ENCODE measurements at regions not wholly inside any gene's neighbourhood (a gene's known extent, or its start where the extent isn't known, plus 50 kb on each side); places are given as distances from the start of the nearest gene placed in this dataset.
"Not testable (repeated sequence)": the region's sequence is repeated elsewhere in the genome, so short reads cannot be mapped to it uniquely, and the experiment has no call there.

DNA sequence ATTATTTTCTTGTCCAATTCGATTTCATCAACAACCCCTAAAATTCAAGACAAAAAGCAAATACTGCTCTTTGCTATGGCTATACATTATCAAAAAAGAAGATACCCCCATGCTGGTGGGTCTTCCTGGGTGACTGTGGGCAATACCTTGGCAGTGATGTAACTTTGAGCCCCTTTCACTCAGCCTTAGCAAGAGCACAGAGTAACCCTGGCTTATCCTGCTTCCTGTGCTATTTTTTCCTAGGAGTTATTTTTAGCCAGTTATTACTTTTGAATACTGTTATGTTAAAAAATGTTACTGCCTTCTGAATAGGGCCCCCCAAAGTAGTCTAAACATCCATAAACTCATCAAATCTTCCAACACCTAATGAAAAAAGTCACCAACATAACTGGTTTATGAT lies 145.6 kb upstream of the TSLP start:
- no peak for DNase-seq

DNA sequence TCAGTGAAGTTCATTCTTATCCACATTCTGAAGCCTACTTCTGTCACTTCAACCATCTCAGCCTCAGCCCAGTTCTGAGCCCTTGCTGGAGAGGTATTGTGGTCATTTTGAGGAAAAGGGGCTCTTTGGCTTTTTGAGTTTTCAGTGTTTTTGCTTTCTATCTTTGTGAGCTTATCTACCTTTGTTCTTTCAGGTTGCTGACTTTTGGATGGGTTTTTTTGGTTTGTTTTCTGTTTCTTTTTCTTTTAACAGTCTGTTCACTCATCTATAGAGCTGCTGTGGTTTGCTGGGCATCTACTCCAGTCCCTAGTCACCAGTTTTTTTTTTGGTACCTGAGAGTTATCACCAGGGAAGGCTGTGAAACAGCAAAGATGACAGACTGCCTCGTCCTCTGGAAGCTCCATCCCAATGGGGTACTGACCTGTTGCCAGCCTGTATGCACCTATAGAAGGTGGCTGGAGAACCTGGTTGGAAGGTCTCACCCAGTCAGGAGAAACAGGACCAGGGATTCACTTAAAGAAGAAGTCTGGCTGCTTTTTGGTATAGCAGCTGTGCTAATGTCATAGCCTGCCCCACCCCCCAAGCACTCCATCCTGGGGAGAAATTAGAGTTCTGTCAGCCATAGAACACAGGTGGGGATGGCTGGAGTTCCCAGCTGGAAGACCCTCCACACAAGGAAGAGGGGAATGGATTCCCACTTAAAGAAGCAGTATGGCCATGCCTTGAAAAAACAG lies 138.6 kb upstream of the TSLP start:
- no peak for DNase-seq

DNA sequence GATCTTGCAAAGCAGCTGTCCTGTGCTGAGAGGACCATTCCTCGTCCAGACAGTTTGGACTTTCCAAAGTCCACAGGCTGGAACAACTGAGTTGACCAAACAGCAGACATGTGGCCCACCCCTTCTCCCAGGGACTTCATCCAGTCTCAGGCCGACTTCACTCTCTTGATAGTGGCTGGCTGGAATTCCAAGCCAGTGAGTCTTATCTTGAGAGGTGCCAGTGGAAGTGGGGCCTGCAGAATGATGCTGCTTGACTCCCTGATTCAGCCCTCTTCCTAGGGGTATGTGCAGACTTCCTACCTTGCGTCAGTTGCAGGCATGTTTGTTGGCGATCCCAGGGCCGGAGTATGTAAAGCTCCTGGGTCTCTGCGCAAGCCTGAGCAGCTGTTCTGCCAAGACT lies 131.4 kb upstream of the TSLP start:
- DNase-seq, result no peak

DNA sequence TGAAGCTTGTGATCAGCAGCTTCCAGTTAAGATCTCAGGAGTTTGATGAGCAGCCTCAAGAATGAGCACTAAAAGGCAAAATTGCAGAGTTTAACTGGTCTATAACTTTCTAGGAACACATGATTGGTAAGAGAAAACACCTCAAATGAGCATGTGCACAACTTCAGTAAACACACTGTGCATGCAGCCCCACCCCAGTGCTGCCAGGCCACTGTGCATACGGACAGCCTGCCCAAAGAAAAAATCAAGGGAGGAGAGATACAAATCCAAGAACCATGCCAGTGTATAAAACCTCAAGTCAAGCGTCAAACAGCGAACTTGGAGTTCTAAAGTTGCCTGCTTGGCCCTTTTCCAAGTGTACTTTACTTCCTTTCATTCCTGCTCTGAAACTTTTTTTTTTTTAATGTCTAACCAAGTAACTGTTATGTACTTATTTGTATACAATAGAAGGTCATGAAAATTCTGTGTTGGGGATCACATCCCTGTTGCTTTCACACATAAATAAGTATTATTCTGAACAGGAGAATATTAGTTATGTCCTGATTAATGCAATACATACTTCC lies 125.6 kb upstream of the TSLP start:
- DNase-seq, result no peak

DNA sequence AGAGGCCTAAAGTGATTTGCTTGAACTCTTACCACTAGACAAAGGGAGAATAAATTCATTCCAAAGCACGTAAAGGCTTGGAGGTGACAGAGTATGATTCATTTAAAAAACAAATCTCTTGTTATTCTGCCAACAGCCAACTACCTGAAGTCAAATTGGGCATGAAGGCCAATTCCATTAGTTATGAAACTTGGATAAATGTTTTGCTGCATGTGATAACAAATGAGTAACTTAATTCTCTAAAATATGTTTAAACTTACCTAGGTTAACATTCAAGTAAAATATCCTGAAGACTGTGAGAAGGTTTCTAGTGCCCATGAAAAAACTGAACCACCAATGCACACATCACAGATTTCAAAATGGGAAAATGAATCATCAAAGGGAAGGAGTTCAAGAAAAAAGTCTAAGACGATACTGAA lies 120.1 kb upstream of the TSLP start:
- no peak for DNase-seq

DNA sequence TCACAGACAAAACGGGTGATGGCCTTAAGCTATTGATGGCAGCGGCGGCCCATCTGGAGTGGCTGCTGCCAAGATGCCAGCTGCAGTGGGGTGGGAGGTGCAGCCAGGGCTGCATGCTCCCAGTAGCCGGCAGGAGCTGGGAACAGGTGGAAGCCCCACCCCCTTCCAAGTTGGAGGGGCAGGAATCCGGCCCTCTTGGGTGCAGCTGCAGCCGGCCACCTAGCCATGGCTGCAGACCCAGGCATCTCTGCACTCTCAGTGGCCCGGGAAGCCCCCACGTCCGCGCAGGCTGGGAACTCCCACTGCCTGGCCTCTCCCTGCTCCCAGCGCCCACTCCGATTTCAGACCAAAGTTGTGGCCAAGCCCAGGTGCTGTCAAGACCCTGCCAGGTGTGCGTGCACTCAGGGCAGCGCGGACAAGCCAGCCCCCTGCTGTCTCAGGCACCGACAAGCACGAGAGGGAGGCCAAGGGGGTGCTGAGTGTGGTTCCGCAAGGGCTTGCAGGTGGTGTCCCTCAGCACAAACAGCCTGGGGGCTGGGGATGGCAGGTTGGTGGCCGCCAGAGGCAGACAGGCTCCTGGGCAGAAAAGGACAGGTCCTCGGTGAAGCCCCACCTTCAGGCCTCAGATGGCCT lies 115.1 kb upstream of the TSLP start:
- DNase-seq, result peak; percentile 65 to 87 (median 76)

DNA sequence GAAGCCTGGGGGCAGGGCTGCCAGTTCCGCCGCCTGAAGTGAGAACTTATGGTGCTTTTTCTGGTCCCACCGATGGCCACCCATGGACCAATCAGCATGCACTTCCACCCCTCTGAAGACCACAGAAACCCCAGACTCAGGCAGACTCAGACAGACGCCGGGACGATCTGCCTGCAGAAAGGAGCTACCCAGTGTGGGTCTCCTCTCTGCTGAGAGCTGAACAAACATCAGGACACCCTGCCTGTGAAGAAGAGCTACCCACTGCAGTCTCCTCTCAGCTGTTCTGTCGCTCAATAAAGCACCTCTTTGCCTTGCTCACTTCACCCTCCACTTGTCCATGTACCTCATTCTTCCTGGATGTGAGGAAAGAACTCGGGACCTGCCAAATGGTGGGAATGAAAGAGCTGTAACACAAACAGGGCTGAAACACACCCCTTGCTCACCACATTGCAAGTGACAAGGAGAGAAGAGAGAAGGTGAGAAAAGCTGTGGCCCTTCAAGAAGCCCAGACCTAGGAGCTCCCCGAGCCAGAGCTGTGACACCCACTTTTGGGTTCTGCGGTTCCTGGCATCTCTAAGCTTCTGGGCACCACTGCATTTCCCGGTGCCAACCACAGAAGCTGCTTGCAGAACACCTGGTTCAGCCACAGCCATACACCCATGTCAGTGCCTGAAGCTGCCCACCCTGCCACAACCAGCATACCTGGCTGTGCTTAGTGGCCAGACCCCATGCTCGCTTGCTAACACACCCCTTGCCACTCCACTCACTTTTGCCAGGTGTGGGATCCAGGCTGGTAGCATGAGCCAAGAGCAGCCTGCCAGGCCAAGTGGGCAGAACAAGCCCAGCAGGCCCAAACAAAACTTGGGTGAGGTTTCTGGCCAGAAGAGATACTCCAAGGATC lies 114.3 kb upstream of the TSLP start:
- peak in 1 of 3 experiments; percentile 55 for DNase-seq

DNA sequence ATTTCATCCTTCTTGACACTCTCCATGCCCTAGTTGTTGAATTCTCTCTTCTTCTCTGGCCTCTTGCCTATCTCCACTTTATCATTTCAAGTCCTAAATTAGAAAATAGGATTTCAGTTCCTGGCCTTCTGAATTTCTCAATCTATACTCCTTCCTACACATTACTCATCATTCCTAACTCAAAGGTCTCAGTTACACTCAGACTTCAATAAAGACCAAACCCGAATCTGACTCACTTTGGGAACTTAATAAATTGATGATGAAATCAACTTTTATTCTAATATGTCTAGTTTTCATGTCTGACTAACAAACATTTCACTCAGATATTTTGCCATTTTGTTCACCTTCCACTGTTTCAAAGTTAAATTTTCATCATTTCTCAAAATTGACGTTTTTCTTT lies 113.6 kb upstream of the TSLP start:
- DNase-seq, result no peak

DNA sequence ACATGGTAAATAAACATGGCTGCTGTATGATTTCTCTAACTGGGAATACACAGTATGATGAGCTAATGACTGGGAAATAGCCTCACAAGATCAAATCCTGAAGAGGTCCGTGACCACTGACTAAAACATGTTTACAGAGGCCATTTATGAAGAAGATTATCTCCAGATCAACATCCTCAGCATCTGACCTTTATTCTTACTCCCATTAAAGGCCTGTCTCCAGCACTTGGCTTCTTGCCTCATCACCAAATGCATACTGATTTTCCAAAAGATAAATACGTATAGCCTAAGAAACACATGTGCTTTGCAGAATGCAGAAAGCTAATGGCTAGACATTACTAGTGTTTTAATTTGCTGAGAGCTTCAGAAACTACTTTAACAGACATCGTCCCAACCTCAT lies 108.0 kb upstream of the TSLP start:
- DNase-seq, result no peak

DNA sequence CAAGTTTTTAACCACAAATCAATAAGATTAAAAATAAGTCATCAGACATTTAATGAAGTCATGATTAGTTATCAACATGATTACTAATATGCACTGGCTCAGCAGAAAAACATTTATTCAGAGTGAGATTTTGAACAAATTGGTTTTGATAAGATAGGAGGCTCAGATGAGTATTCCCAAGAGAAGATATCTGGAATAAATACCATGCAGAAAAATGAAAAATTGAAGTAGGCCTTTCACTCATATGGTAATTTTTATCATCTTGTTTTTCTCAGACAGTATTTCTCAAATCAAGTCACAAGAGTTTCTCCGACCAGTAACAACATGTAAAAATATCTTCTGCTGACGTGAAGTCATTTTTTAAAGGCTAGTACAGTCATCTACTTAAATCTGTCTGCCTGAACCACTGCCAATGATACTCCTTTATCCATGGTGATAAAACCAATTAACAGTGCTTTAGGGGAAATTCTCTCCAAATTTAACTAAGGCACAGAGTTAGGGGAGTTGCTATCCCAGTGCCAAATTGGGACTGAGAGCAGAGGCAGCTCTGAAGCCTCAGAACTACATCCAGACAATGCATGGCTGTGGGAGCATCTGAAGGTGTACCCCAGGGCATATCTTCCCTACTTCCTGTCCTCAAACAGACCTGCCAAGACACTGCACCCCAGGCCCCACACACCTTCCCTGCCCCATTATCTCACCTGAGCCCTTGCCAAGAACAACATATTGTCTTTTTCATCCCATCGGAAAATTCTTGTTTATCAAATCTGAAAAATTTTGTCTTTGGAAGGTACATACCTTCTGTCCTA lies 105.5 kb upstream of the TSLP start:
- DNase-seq, result no peak

DNA sequence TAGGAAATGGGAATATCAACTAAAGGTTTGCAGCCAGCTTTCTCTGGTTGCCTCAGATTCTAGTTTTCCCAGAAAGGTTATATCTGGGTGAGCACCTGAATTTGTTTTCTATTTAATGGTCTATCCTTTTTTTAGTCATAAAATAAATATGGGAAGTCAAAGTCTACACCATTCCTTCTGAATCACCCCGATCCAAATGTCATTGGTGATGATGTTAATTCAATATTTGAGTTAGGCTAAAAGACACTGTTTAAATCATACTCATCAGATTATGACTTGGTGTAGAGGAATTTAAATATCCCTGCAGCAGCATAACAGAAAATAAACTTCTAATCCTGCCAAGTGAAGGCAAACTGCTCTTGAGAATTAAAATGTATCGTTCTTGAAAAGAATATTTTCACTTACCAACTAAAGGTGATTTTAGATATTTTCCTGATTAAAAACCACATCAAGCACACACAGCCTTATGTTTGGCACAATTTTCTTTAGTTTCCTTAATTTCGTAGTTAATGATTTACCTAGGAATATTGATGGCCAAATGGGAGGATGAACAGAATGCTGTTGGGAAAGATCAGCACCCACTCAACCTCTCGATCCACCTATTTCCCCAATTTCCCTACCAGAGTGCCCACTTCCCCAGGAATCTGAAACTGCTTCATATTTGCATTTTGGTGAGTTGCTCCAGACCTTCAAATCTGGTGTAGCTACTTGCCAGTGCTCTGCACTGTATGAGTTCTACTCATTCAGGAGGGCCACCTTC lies 103.1 kb upstream of the TSLP start:
- DNase-seq, result no peak

DNA sequence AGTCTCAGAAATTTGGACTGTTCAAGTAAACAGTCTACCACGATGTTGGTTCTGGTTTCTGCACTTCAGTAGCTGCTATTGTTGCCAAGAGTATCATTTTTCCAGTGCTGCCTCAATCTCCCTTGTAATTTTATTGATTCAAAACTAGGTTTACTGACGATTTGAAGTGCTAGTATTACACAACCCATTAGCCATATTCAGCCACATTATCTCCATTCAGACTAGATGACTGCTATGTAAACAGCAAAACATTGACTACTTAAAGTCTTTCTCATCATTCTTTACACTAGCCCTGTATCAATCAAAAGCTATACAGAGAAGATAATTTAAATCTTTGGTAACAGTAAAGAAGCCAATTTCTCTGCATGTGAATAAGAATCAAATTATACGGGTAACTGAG lies 102.0 kb upstream of the TSLP start:
- peak; percentile 8 to 53 (median 29) for DNase-seq

DNA sequence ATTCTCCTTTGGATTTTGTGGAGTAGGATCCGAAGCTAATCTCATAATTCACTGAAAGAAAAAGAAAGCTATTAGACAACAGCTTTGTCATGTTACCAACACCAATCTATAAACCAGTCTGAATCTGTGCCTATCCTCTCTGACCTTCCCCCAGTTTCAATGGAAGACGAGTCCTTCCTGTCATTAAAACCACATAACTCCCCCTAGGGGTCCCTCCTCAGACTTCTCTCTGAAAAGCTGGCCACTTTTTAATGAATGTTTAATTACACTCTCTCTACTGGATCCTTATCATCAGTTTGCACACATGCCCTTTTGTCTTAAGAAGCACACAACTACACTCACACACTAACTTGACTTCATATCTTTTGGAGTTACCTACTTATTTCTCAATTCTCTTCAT lies 98.0 kb upstream of the TSLP start:
- no peak for DNase-seq

DNA sequence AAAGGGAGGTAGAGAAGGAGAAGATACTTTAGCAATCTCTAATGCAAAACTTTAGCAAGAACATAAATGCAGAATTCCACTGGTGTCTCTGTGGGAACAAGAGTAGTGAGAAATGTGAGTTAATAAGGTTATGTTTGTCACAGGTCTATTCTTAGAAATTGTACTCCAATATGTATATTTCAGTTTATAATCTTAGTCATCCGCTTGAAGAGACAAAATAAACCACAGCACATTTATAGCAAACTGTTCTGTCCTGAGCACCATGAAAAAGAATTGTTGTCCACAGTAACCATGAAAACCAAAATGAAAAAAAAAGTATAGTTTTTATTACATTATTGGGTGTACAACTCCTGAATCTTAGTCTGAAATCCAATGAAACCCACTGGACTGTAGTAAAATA lies 93.6 kb upstream of the TSLP start:
- no peak for DNase-seq

DNA sequence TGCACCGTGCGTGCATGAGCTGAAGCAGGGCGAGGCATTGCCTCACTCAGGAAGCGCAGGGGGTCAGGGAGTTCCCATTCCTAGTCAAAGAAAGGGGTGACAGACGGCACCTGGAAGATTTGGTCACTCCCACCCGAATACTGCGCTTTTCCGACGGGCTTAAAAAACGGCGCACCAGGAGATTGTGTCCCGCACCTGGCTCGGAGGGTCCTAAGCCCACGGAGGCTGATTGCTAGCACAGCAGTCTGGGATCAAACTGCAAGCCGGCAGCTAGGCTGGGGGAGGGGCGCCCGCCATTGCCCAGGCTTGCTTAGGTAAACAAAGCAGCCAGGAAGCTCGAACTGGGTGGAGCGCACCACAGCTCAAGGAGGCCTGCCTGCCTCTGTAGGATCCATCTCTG lies 85.6 kb upstream of the TSLP start:
- DNase-seq, result peak in 1 of 3 experiments; percentile 14

DNA sequence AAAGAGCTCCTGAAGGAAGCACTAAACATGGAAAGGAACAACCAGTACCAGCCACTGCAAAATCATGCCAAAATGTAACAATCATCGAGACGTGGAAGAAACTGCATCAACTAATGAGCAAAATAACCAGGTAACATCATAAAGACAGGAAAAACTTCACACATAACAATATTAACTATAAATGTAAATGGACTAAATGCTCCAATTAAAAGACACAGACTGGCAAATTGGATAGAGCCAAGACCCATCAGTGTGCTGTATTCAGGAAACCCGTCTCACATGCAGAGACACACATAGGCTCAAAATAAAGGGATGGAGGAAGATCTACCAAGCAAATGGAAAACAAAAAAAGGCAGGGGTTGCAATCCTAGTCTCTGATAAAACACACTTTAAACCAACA lies 83.9 kb upstream of the TSLP start:
- not testable (repeated sequence) for DNase-seq

DNA sequence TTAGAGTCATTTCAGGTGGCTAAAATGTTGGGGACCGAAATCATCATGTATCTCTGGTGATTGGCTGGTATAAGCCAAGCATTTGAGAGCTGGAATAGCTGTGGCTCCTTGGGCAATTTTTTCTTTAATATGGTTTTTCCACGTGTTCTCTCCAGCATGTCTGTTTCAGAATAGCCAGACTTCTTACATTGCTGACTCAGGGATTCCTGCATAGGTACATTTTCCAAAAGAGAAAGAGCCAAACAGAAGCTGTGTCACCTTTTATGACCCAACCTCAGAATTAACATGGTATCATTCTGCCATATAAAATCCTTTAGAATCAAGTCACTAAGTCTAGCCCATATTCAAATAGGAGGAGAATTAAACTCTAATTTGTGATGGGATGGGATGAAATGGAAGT lies 74.8 kb upstream of the TSLP start:
- no peak for DNase-seq

DNA sequence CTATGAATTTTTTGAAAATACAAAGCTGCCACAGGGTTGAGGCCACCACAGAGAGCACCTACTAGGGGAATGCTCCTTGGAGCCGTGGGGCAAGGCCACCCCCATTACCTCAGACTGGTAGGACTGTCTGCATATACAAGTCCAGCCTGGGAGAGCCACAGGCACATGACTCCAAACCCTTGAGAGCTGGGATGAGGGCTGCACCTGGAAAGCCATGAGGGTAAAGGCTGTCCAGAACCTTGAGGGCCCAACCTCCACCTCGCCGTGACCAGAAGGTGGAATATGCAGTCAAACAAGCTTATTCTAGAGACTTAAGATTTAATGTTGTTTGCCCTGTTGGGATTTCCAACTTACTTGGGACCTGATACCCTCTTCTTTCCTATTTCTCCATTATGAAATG lies 69.5 kb upstream of the TSLP start:
- DNase-seq, result no peak

DNA sequence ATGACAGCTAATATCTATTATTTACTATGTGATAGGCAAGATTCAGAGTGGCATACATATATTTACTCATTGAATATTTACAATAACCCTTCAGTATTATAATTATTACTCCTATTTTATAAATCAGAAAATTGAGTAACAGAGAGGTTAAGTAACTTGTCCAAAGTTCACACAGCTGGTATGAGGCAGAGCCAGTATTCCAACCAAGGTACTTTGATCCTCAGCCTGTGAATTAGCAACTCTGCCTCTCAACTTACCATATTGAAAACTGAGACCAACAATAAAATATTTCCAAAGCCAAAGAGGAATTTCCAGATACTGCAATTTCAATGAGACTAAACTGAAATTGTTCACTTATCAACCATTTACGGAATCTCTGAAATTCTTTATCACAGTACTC lies 67.9 kb upstream of the TSLP start:
- no peak for DNase-seq

DNA sequence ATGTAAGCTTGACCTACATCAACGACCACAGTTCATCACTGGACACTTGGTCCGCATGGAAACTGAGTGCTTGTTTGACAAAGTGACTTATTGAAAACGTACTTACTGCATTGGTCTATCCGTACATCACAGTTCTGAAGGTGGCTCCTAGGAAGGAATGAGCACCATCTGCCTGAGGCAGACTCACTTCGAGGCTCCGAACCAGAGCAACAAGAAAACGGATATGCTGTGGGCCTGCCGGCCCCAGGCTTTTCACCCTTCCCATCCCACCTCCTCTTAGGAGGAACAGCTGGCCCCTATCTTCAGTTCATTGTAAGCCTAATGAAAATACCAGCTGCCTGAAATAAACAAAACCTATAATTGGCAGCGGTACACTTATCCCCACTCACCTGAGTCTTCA lies 67.2 kb upstream of the TSLP start:
- DNase-seq, result peak in 2 of 3 experiments; percentile 15 to 55

DNA sequence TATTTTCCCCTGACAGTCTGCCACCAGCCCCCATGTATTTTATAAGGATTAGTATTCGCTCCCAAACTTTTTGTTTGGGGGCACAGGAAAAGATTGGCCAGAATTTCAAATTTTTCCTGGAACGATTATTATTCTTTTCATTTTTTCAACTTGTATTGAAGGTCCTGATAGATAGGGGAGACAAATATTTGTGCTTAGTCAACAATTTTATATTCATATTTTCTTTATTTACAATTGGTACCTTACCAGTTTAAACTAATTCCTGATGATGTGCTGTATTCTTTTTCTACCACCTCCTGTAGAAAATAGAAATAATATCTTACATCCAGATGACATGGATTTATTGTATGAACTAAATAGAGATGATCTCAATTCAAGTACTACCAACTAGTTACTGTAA lies 60.7 kb upstream of the TSLP start:
- DNase-seq, result no peak

DNA sequence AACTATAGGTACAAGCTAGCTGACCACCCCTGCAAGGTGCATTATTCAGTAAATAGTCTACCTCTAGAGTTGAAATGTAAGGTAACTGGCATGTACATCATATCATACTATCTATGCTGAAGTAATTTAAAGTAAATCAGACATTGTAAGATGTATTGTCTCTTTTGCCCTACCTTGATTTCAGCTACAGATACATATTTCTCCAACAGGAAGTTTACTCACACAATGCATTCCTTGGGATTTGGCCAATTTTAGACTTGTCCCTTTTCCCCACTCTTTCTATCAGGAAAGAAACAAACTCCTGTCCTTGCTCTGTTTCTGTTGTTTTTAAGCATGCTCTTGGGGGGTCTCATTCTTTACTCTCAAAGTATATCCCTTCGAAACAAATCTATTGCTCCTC lies 58.5 kb upstream of the TSLP start:
- DNase-seq, result no peak
